GM23248 (cell line): ENCODE measurements at regions not wholly inside any gene's neighbourhood (a gene's known extent, or its start where the extent isn't known, plus 50 kb on each side); places are given as distances from the start of the nearest gene placed in this dataset.

ENCODE experiments used
- EZH2 ChIP-seq: fragments of 200-600 bp; sonication (generic); IDR thresholded peaks from 2 replicates; pipeline ENCODE4 v1.6.1; 2018; ENCODE audit warnings: antibody characterized with exemption, mild to moderate bottlenecking; ENCODE audit not compliant: insufficient read depth, poor library complexity, severe bottlenecking
- EZH2phosphoT487 ChIP-seq: fragments of 200-600 bp; sonication (generic); IDR thresholded peaks from 2 replicates; pipeline ENCODE4 v1.6.1; 2018; ENCODE audit warnings: antibody characterized with exemption, moderate library complexity, mild to moderate bottlenecking, low read depth; ENCODE audit not compliant: insufficient read depth

DNA sequence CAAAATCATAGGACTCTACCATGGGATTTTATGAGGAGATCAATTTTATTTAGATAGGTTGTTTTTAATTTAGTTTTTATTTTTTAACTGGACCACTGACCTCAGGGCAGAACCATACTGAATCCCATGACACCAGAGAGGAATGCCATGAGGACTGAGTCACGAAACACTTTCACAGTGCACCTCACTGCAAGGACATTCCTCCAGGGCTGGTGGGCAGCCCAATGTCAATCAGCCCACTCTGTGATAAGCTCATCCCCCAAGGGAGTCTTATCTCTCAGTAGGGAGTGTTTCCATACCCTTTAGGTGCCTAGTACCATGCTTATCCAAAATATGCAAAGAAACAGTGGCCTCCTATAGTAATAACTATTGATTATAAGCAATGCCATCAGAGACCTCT is 224.5 kb upstream of the CDH6 start:
- TF ChIP-seq EZH2 = no peak
- TF ChIP-seq EZH2phosphoT487 = no peak
